CD4-positive, alpha-beta memory T cell (primary cell): ENCODE measurements at regions not wholly inside any gene's neighbourhood (a gene's known extent, or its start where the extent isn't known, plus 50 kb on each side); places are given as distances from the start of the nearest gene placed in this dataset.

ENCODE experiments used
- CTCF ChIA-PET: fragments of 350-600 bp; sonication (Branson Sonifier 250); formaldehyde crosslinking; loops from one replicate; lab custom pipeline; 2021; ENCODE audit warnings: inconsistent platforms; ENCODE audit not compliant: partially characterized antibody; lab: Charles Lee
- POLR2A ChIA-PET: fragments of 350-600 bp; sonication (Branson Sonifier 250); formaldehyde crosslinking; loops from one replicate; lab custom pipeline; 2021; ENCODE audit not compliant: partially characterized antibody; lab: Charles Lee
- DNase-seq, 5 donors: peaks; one replicate each; pipeline versions ENCODE4 v3.0.0 to v3.0.0-alpha.2; 2020 to 2022; ENCODE audit warnings: mixed read lengths in 1 of 5
- H3K27ac ChIP-seq: one replicate; pipeline ENCODE4 v1.7.0; 2013; ENCODE audit warnings: low read depth, low read length
- H3K27me3 ChIP-seq: 2 replicates; pipeline ENCODE4 v1.7.0; 2013; ENCODE audit warnings: mild to moderate bottlenecking, low read length, moderate library complexity; ENCODE audit not compliant: insufficient read depth
- H3K36me3 ChIP-seq: 2 replicates; pipeline ENCODE4 v1.7.0; 2013; ENCODE audit warnings: mild to moderate bottlenecking, low read length, moderate library complexity; ENCODE audit not compliant: insufficient read depth
- H3K4me1 ChIP-seq: 2 replicates; pipeline ENCODE4 v1.7.0; 2013; ENCODE audit warnings: mild to moderate bottlenecking, low read length, moderate library complexity; ENCODE audit not compliant: insufficient read depth
- H3K4me3 ChIP-seq, 2 donors: one replicate each; pipeline ENCODE4 v1.7.0; 2013; ENCODE audit warnings: low read length in 2 of 2, mild to moderate bottlenecking in 1 of 2
- H3K9me3 ChIP-seq, 2 donors: one replicate each; pipeline ENCODE4 v1.7.0; 2013; ENCODE audit warnings: low read length in 2 of 2, control low read depth in 1 of 2; ENCODE audit not compliant: control insufficient read depth in 1 of 2
- H3K27ac Mint-ChIP-seq, 7 donors: one replicate each; pipeline ENCODE4 v1.8.0; 2020 to 2021; ENCODE audit warnings: mixed read lengths in 7 of 7, mild to moderate bottlenecking in 6 of 7, inconsistent platforms in 3 of 7, moderate library complexity in 3 of 7
- H3K27me3 Mint-ChIP-seq, 2 donors: one replicate each; pipeline ENCODE4 v1.8.0; 2020 to 2021; ENCODE audit warnings: mixed read lengths in 2 of 2
- H3K36me3 Mint-ChIP-seq, 2 donors: one replicate each; pipeline ENCODE4 v1.8.0; 2020 to 2021; ENCODE audit warnings: mixed read lengths in 2 of 2, inconsistent platforms in 1 of 2, mild to moderate bottlenecking in 1 of 2
- H3K4me1 Mint-ChIP-seq, 4 donors: one replicate each; pipeline ENCODE4 v1.8.0; 2020 to 2021; ENCODE audit warnings: mixed read lengths in 4 of 4, mild to moderate bottlenecking in 1 of 4
- H3K4me3 Mint-ChIP-seq, 8 donors: one replicate each; pipeline ENCODE4 v1.8.0; 2020 to 2021; ENCODE audit warnings: mixed read lengths in 8 of 8, mild to moderate bottlenecking in 7 of 8, moderate library complexity in 6 of 8, inconsistent platforms in 3 of 8
- H3K9me3 Mint-ChIP-seq, 8 donors: one replicate each; pipeline ENCODE4 v1.8.0; 2020 to 2021; ENCODE audit warnings: mixed read lengths in 8 of 8, mild to moderate bottlenecking in 5 of 8, inconsistent platforms in 3 of 8, moderate library complexity in 1 of 8
- intact Hi-C: fragments of 100-400 bp; cut with micrococcal nuclease; formaldehyde crosslinking; loops from one replicate; pipeline ENCODE4 v1.15.1; 2023

GRCh38 chr1:60936163-60936562, 146.2 kb upstream of the NFIA start:
- H3K4me1 Mint-ChIP-seq, result no peaks in the 10 kb centered on the region
- no peak for DNase-seq
- no peaks in the 10 kb centered on the region for H3K36me3 Mint-ChIP-seq
- CTCF ChIA-PET, result no interaction called here
- POLR2A ChIA-PET, result no interaction called here
- Histone ChIP-seq H3K9me3 (no peaks in the 10 kb centered on the region), H3K36me3 (no peaks in the 10 kb centered on the region), H3K27ac (no peak overlapping the region), H3K4me1 (no peaks in the 10 kb centered on the region), H3K27me3 (peaks cover 4% of the 10 kb centered on the region), H3K4me3 (no peak overlapping the region)
- intact Hi-C loops, result no loop called here
- peaks cover 0 to 2% (median 0%) of the 10 kb centered on the region in 8 donors for H3K9me3 Mint-ChIP-seq
- H3K4me3 Mint-ChIP-seq, result no peak overlapping the region
- H3K27me3 Mint-ChIP-seq, result peaks cover 16 to 18% of the 10 kb centered on the region in 2 donors
- no peak overlapping the region for H3K27ac Mint-ChIP-seq

GRCh38 chr1:60935599-60936110, 146.7 kb upstream of the NFIA start:
- Mint-ChIP-seq H3K9me3 (peaks cover 0 to 2% (median 0%) of the 10 kb centered on the region in 8 donors), H3K36me3 (no peaks in the 10 kb centered on the region), H3K27ac (no peak overlapping the region), H3K4me1 (no peaks in the 10 kb centered on the region), H3K27me3 (peaks cover 11 to 16% of the 10 kb centered on the region in 2 donors), H3K4me3 (no peak overlapping the region)
- no peaks in the 10 kb centered on the region for H3K4me1 ChIP-seq
- CTCF ChIA-PET, result no interaction called here
- intact Hi-C loops, result no loop called here
- no peak overlapping the region for H3K27ac ChIP-seq
- H3K36me3 ChIP-seq, result no peaks in the 10 kb centered on the region
- H3K9me3 ChIP-seq, result no peaks in the 10 kb centered on the region
- POLR2A ChIA-PET, result no interaction called here
- DNase-seq, result no peak
- no peak overlapping the region for H3K4me3 ChIP-seq
- peaks cover 4% of the 10 kb centered on the region for H3K27me3 ChIP-seq

GRCh38 chr1:60930130-60930529, 152.2 kb upstream of the NFIA start:
- Histone ChIP-seq H3K9me3 (no peaks in the 10 kb centered on the region), H3K36me3 (no peaks in the 10 kb centered on the region), H3K4me3 (no peak overlapping the region), H3K4me1 (no peaks in the 10 kb centered on the region), H3K27me3 (no peaks in the 10 kb centered on the region), H3K27ac (no peak overlapping the region)
- DNase-seq, result no peak
- ChIA-PET CTCF (no interaction called here), POLR2A (no interaction called here)
- H3K36me3 Mint-ChIP-seq, result no peaks in the 10 kb centered on the region
- H3K4me3 Mint-ChIP-seq, result no peak overlapping the region
- no peaks in the 10 kb centered on the region for H3K4me1 Mint-ChIP-seq
- H3K9me3 Mint-ChIP-seq, result no peaks in the 10 kb centered on the region
- peaks cover 2 to 8% of the 10 kb centered on the region in 2 donors for H3K27me3 Mint-ChIP-seq
- no peak overlapping the region for H3K27ac Mint-ChIP-seq
- intact Hi-C loops, result no loop called here

- POLR2A ChIA-PET, result no interaction called here
- Mint-ChIP-seq H3K9me3 (no peaks in the 10 kb centered on the region), H3K4me3 (no peak overlapping the region), H3K4me1 (no peaks in the 10 kb centered on the region), H3K27ac (no peak overlapping the region), H3K36me3 (no peaks in the 10 kb centered on the region), H3K27me3 (no peaks in the 10 kb centered on the region)
- Histone ChIP-seq H3K27ac (no peak overlapping the region), H3K36me3 (no peaks in the 10 kb centered on the region), H3K4me3 (no peak overlapping the region), H3K27me3 (no peaks in the 10 kb centered on the region), H3K4me1 (no peaks in the 10 kb centered on the region), H3K9me3 (no peaks in the 10 kb centered on the region)
- CTCF ChIA-PET, result no interaction called here
- no peak for DNase-seq
- intact Hi-C loops, result no loop called here
Observed at GRCh38 chr1:60924964-60925798, 157.2 kb upstream of the NFIA start.

- intact Hi-C loops, result no loop called here
- Mint-ChIP-seq H3K27ac (no peak overlapping the region), H3K27me3 (peaks cover 0 to 2% of the 10 kb centered on the region in 2 donors), H3K4me3 (no peak overlapping the region), H3K36me3 (no peaks in the 10 kb centered on the region), H3K9me3 (no peaks in the 10 kb centered on the region), H3K4me1 (no peaks in the 10 kb centered on the region)
- no peak for DNase-seq
- ChIA-PET CTCF (no interaction called here), POLR2A (no interaction called here)
- Histone ChIP-seq H3K27ac (no peak overlapping the region), H3K9me3 (no peaks in the 10 kb centered on the region), H3K4me1 (no peaks in the 10 kb centered on the region), H3K27me3 (no peaks in the 10 kb centered on the region), H3K36me3 (no peaks in the 10 kb centered on the region), H3K4me3 (no peak overlapping the region)
Observed at GRCh38 chr1:60924165-60924564, 158.2 kb upstream of the NFIA start.

GRCh38 chr1:60923389-60924087, 158.8 kb upstream of the NFIA start:
- ChIA-PET CTCF (no interaction called here), POLR2A (no interaction called here)
- Histone ChIP-seq H3K27ac (no peak overlapping the region), H3K36me3 (no peaks in the 10 kb centered on the region), H3K27me3 (no peaks in the 10 kb centered on the region), H3K9me3 (no peaks in the 10 kb centered on the region), H3K4me1 (no peaks in the 10 kb centered on the region), H3K4me3 (no peak overlapping the region)
- no peaks in the 10 kb centered on the region for H3K4me1 Mint-ChIP-seq
- no peak overlapping the region for H3K27ac Mint-ChIP-seq
- no peaks in the 10 kb centered on the region for H3K36me3 Mint-ChIP-seq
- H3K4me3 Mint-ChIP-seq, result no peak overlapping the region
- no peaks in the 10 kb centered on the region for H3K9me3 Mint-ChIP-seq
- DNase-seq, result no peak
- intact Hi-C loops, result no loop called here
- H3K27me3 Mint-ChIP-seq, result peaks cover 0 to 4% of the 10 kb centered on the region in 2 donors

GRCh38 chr1:60922304-60922703, 160.1 kb upstream of the NFIA start:
- DNase-seq, result no peak
- H3K27me3 Mint-ChIP-seq, result peaks cover 0 to 8% of the 10 kb centered on the region in 2 donors
- Histone ChIP-seq H3K4me3 (no peak overlapping the region), H3K9me3 (no peaks in the 10 kb centered on the region), H3K27me3 (no peaks in the 10 kb centered on the region), H3K36me3 (no peaks in the 10 kb centered on the region), H3K4me1 (no peaks in the 10 kb centered on the region), H3K27ac (no peak overlapping the region)
- H3K4me1 Mint-ChIP-seq, result no peaks in the 10 kb centered on the region
- no peaks in the 10 kb centered on the region for H3K36me3 Mint-ChIP-seq
- CTCF ChIA-PET, result no interaction called here
- intact Hi-C loops, result no loop called here
- H3K27ac Mint-ChIP-seq, result no peak overlapping the region
- no peaks in the 10 kb centered on the region for H3K9me3 Mint-ChIP-seq
- POLR2A ChIA-PET, result no interaction called here
- no peak overlapping the region for H3K4me3 Mint-ChIP-seq
